ENCODE measurements at regions not wholly inside any gene's neighbourhood (a gene's known extent, or its start where the extent isn't known, plus 50 kb on each side); places are given as distances from the start of the nearest gene placed in this dataset.

GRCh38 chr2:238645095-238645494, 202.8 kb upstream of the TWIST2 start:
- peaks cover 33% of the 10 kb centered on the region for H3K4me1 ChIP-seq
- ATAC-seq (no peak), DNase-seq (ENCODE audit: low read depth in 1 of 2, low spot score in 1 of 2) (no peak), FAIRE-seq (no peak)
- ChIA-PET POLR2A (interaction anchor here (0.8 kb wide), 1 partner anchor 756 kb away, joined by 3 read pairs; the partner anchor contains the start of gene HDAC4), CTCF (interaction anchor here (0.6 to 3.0 kb wide), 6 partner anchors 8 to 1669 kb away, joined by 3 to 13 read pairs (median 4); no protein-coding TSS in a partner anchor)
- no peak overlapping the region for H3K4me3 ChIP-seq
- no peaks in the 10 kb centered on the region for H3K9me3 ChIP-seq
- H3K27ac ChIP-seq: peak overlapping the region; percentile 81 to 86
- TF ChIP-seq PHF8 (IDR thresholded peaks at IDR 0.05; ENCODE audit: borderline replicate concordance, low read depth) (no peak), RCOR1 (IDR thresholded peaks at IDR 0.05; ENCODE audit: low read depth, low read length) (no peak), FOSL2 (IDR thresholded peaks at IDR 0.05) (no peak), FOSL2 (CRISPR knock-in tag; IDR thresholded peaks at IDR 0.05) (no peak), GATA3 (IDR thresholded peaks at IDR 0.05; ENCODE audit: borderline replicate concordance) (no peak)
- 95% methylated on average over 6 of the region's 6 CpGs for WGBS (ENCODE audit: missing lambda C conversion rate)
- peak overlapping the region; percentile 82 for H3K4me2 ChIP-seq

- CTCF ChIA-PET: interaction anchor here (0.6 to 3.0 kb wide), 3 partner anchors 9 to 1670 kb away, joined by 3 to 13 read pairs (median 4); no protein-coding TSS in a partner anchor
Observed at GRCh38 chr2:238645716-238646115, 202.2 kb upstream of the TWIST2 start.

GRCh38 chr2:238646281-238646680, 201.6 kb upstream of the TWIST2 start:
- H3K27ac ChIP-seq: peak overlapping the region; percentile 81 to 86; a peak in 5 of 6 replicates
- DNase-seq (ENCODE audit: low read depth in 1 of 2, low spot score in 1 of 2) (no peak), FAIRE-seq (no peak), ATAC-seq (no peak)
- peaks cover 33% of the 10 kb centered on the region for H3K4me1 ChIP-seq
- H3K9me3 ChIP-seq: 0 out of 3 replicates have a peak, but pooled peaks cover under 1% of the 10 kb centered on the region
- TF ChIP-seq CTCF (IDR thresholded peaks at IDR 0.05) (no peak), EHF (CRISPR knock-in tag; IDR thresholded peaks at IDR 0.05) (no peak), CEBPB (IDR thresholded peaks at IDR 0.05) (no peak), HOXB13 (CRISPR knock-in tag; IDR thresholded peaks at IDR 0.05; ENCODE audit: low read depth) (no peak), FOSB (CRISPR knock-in tag; IDR thresholded peaks at IDR 0.05) (no peak), HOXB5 (CRISPR knock-in tag; IDR thresholded peaks at IDR 0.05) (no peak), RARB (CRISPR knock-in tag; IDR thresholded peaks at IDR 0.05) (no peak), ZSCAN20 (CRISPR knock-in tag; IDR thresholded peaks at IDR 0.05) (no peak), RNF2 (IDR thresholded peaks at IDR 0.05; ENCODE audit: borderline replicate concordance, low read depth) (no peak), BHLHE40 (IDR thresholded peaks at IDR 0.05; ENCODE audit: low read depth, low read length) (no peak), POLR2AphosphoS2 (conservative IDR thresholded peaks at IDR 0.05; ENCODE audit: low read length) (no peak), ZNF302 (CRISPR knock-in tag; IDR thresholded peaks at IDR 0.05) (no peak), SREBF2 (IDR thresholded peaks at IDR 0.05) (no peak), HDAC2 (IDR thresholded peaks at IDR 0.05) (no peak), HOXA7 (CRISPR knock-in tag; IDR thresholded peaks at IDR 0.05) (no peak), HES2 (IDR thresholded peaks at IDR 0.05) (no peak), NFE2L2 (conservative IDR thresholded peaks at IDR 0.05; ENCODE audit: low read length) (no peak)
- 94% methylated on average over 4 of the region's 4 CpGs for WGBS (ENCODE audit: missing lambda C conversion rate)
- CTCF ChIA-PET: no interaction called here
- POLR2A ChIA-PET: interaction anchor here (0.7 kb wide), 1 partner anchor 356 kb away, joined by 3 read pairs; no protein-coding TSS in a partner anchor
- no peak overlapping the region for H3K4me3 ChIP-seq
- H3K4me2 ChIP-seq: peak overlapping the region; percentile 82; the same call in 1 of the 3 replicates

More at GRCh38 chr2:238645716-238646115, 202.2 kb upstream of the TWIST2 start:
- no peaks in the 10 kb centered on the region for H3K9me3 ChIP-seq
- peaks cover 33% of the 10 kb centered on the region for H3K4me1 ChIP-seq
- peak overlapping the region; percentile 81 to 86 for H3K27ac ChIP-seq
- no peak for DNase-seq (ENCODE audit: low read depth in 1 of 2, low spot score in 1 of 2)
- no peak overlapping the region for H3K4me3 ChIP-seq
- no peak for TF ChIP-seq E2F6 (IDR thresholded peaks at IDR 0.05; ENCODE audit: borderline replicate concordance, low read depth)
- TF ChIP-seq HDAC2 (IDR thresholded peaks at IDR 0.05): no peak
- WGBS (ENCODE audit: missing lambda C conversion rate): 89% methylated on average over 1 of the region's 1 CpG
- no peak for FAIRE-seq
- no peak for ATAC-seq
- peak overlapping the region; percentile 82; the same call in 2 of the 3 replicates for H3K4me2 ChIP-seq
- POLR2A ChIA-PET: interaction anchor here (0.7 to 0.8 kb wide), 2 partner anchors 355 to 755 kb away, joined by 3 read pairs; partner anchors contain the start of gene HDAC4

All from A549 (cell line).